Kidney capillary endothelial cell (primary cell): ENCODE measurements at regions not wholly inside any gene's neighbourhood (a gene's known extent, or its start where the extent isn't known, plus 50 kb on each side); places are given as distances from the start of the nearest gene placed in this dataset.

Source experiments
- DNase-seq: peaks from one replicate; pipeline ENCODE4 v3.0.0-alpha.2; 2018; ENCODE audit warnings: low spot score

- no peak for DNase-seq
These were observed 141.6 kb downstream of the KCNJ12 start for GRCh38 chr17:21517538-21518293.

DNA sequence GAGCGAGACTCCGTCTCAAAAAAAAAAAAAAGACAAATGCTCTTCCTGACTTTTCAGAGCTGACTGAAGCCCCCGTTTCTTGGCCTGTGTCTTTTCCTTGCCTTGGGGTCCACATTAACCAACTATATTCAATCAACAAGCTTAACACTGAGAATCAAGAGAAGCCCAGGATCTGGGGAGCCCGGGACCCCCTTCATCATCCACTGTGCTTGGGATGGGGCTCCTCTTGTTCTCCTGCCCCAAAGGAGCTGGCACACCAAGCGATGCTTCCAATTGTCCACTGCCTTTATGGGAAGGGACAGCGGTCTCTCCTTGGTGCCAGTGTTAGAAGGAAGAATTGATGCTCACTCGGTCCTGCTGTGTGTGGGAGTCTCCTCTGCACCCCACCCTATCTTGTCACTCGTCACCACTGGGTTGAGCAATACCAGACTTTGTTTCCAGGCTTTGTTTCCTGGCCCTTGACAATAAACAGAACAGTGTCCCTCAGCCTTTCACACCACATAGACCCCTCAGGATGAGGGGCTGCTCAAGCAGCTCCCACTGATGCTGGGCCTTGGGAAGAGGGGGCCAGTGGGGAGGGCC lies 146.7 kb downstream of the KCNJ12 start:
- no peak for DNase-seq

DNA sequence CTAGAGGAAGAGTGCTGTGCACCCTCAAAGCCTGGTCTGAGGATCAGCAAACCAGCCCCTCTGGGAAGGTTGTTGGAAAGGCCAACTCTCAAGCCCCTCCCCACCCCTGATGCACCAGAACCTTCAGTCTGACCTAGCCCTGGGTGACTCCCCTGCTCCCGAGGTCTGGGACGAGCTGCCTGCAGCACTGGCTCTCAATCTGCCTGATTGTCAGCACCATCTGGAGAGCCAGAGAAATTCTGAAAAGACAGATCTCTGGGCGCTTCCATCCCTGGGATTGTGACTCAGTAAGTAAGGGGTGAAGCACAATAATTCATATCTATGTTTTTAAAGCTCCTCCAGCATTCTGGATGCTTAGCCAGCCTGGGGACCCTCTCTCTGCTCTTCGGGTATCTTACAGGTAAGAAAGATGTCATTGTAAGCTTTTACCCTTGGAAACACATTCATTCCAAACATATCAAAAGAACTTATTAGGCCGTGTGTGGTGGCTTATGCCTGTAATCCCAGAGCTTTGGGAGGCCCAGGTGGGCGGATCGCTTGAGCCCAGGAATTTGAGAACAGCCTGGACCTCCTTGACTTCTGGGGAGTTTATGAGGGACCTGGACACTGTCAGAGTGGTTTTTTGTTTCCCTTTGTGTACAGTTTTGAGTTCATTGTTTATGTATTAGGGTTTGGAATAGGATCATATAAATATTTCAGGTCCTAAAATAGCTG lies 147.5 kb downstream of the KCNJ12 start:
- DNase-seq, result no peak

GRCh38 chr17:21524211-21524591 lies 148.0 kb downstream of the KCNJ12 start:
- no peak for DNase-seq

DNA sequence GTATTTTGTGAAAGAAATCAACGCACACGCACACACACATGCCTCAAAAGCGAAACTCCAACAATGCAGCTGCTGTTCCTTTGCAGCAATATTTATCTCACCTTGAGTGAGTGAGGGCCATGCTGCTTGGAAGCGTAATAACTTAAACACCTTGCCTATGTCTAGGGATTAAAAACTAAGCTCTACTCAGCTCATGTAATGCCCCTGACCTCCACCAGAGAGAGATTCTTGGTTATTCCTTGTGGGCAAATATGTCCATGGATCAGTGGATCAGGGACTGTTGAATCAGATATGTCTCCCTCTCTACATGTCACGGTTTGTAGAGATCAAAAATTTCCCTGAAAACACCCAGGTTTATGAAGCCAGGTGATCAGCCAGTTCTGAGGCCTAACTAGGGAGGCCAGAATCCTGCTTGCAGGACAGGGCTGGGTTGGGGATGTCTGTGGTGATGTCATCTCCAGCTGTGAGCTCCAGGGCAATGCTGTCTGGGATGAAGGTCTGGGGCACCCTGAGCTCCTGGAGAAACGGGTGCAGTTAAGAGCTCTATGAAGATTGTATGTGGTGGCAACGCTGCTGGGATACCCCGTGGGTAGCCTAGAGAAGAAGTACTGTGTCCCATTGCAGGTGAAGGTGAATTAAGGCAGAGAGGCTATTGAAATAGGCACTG lies 149.4 kb downstream of the KCNJ12 start:
- DNase-seq, result no peak

- DNase-seq, result no peak
These were observed 152.0 kb downstream of the KCNJ12 start for GRCh38 chr17:21528031-21528695.

GRCh38 chr17:21530311-21530710 lies 154.2 kb downstream of the KCNJ12 start:
- no peak for DNase-seq

DNA sequence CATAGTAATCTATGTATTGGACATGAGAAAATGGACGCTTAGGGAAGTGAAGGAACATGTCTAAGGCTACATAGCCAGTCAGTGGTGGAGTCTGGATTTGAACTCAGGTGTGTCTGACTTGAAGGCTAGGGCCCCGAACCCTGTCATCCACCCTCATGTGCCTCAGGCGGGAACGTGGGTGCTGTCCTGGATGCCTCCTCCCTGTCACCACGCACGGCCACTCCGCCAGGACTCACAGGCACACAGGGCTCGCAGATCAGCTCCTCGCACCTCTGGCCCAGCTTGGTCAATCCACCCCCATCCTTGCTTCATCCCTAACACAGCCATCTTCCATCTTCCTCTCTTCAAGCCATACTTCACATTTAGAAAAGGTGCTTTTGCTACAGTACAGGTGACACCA lies 154.7 kb downstream of the KCNJ12 start:
- no peak for DNase-seq

DNA sequence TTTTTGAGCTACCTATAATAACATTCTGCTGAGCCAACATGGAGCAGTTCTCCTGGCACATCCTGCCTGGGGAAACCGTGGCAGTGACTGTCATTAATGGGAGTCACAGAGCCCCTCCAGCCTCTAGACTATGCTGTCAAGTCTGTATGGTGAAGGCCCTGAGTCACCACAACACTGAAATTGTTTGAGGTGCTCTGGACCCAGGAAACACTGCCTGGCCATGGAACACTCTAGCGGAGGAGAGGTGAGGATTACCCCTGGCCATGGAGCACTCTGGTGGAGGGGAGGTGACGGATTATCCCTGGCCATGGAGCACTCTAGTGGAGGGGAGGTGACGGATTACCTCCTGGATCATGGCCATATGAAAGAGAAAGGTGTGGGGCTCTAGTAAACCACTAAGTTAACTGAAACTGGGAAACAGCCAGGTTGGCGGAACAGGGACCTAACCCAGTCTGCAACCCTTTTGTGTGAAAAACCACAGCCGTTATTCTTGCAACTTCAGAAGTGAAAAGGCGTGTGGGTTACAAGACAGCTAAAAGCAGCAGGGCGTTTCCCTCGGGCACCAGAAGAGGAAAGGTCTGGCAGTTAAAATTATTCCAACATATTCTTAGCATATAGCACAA lies 156.7 kb downstream of the KCNJ12 start:
- DNase-seq, result no peak

DNA sequence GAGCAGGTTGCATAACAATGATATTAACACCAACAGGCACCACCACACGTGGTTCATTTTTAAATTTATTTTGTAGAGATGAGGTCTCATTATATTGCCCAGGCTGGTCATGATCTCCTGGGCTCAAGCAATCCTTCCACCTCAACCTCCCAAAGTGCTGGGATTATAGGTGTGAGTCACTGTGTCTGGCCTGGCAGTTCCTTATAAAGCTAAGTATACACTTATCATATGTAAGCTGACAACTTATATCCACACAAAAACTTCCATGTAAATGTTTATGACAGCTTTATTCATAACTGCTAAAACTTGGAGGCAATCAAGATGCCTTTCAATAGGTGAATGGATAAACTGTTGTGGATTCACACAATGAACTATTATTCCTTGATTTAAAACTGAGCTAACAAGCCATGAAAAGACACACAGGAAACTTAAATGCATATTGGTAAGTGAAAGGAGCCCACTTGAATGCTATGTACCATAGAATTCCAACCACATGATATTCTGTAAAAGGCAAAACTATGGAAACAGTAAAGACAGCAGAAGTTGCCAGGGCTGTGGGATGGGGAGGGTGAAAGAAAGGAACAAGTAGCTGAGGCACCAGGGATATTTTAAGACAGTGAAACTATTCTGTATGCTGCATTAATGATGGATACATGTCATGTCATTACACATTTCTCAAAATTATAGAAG lies 156.5 kb upstream of the KCNJ18 start:
- DNase-seq, result no peak

GRCh38 chr17:21537302-21537701 lies 155.0 kb upstream of the KCNJ18 start:
- DNase-seq, result no peak

- no peak for DNase-seq
These were observed 153.7 kb upstream of the KCNJ18 start for GRCh38 chr17:21538615-21539014.

GRCh38 chr17:21539146-21539545 lies 153.2 kb upstream of the KCNJ18 start:
- no peak for DNase-seq

DNA sequence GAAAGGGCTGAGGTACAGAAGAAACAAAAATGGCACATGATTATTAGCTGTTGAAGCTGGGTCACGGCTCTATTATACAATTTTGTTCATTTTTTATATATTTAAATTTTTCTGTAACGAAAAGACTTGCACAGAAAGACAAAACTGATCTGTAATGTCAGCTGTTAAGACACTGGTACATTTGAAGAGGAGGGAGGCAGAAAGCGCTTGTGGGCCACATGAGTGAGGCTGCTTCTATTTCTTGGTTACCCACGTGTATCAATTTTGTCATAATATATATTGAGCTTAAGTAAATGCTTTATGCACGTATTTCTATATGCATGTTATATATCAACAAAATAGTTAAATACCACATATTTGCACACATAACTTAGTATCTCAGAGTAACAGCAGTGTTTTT lies 151.8 kb upstream of the KCNJ18 start:
- no peak for DNase-seq

- DNase-seq, result no peak
These were observed 150.3 kb upstream of the KCNJ18 start for GRCh38 chr17:21542070-21542469.

GRCh38 chr17:21542991-21543390 lies 149.3 kb upstream of the KCNJ18 start:
- DNase-seq, result no peak

DNA sequence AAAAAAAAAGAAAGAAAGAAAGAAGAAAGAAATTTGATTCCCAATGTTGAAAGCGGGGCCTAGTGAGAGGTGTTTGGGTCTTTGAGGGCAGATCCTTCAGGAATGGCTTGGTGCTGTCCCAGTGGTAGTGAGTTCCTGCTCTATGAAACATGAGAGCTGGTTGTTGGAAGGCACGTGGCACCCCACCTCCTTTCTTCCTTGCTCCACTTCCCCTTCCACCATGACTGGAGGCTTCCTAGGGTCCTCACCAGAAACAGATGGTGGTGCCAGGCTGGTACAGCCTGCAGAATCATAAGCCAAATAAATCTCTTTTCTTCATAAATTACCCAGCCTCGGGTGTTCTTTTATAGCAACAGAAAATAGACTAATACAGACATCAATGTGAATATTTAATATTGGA lies 147.3 kb upstream of the KCNJ18 start:
- DNase-seq, result no peak

DNA sequence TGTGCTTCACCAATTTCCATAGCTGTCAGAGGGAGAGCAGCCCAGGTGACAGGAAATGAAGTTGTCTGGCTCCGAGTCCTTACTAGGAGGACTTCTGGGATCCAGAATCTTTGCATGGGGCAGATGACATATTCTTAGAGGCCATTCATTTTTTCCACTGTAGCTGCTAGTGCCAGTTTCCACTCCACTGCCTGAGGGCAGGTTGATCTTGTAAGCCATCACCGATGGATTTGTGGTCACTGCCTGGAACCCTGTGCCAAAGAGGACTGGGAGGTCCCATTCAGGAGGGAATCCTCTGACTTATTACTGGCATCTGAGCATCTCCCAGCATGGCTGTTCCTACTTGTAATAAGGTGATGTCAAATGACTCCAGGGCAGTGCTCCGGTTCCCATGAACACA lies 144.1 kb upstream of the KCNJ18 start:
- no peak for DNase-seq

DNA sequence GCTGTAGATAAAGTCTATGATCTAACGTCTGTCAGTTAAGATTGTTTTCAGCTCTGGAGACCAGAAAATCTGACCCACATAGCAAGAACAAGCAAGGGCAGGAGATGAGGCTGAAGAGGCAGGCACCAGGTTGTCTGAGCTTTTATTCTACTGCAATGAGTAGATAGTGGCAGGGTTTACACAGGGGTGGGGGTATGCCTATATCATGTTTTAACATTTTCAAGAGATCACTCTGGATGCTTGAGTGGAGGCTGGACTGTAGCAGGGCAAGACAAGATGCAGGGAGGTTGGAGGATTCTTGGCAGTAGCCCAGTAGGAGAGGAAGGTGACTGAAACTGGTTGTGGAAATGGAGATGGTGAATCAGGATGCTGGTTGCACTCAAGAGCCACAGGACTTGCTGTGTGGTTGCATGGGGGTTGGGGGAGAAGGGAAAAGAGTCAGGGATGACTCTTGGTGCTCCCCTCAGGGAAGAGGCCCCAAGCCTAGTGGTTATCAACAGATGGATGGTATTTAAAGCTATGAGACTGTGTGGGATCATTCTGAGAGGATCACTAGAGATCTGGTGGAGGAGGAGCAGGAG lies 143.1 kb upstream of the KCNJ18 start:
- no peak for DNase-seq

- DNase-seq, result peak; percentile 16
These were observed 142.3 kb upstream of the KCNJ18 start for GRCh38 chr17:21550031-21550430.
